GM23338 (cell line): ENCODE measurements at regions not wholly inside any gene's neighbourhood (a gene's known extent, or its start where the extent isn't known, plus 50 kb on each side); places are given as distances from the start of the nearest gene placed in this dataset.

Source experiments
- ATAC-seq: fragments of 200-7000 bp; cut with Tn5 transposase; 3 replicates; pipeline ENCODE4 v1.9.1; 2020
- DNase-seq: peaks from one replicate; pipeline ENCODE4 v3.0.0-alpha.2; 2015; ENCODE audit warnings: low spot score
- H2AFZ ChIP-seq: fragments of 200-600 bp; sonication (generic); 2 replicates; pipeline ENCODE4 v1.8.0; 2016; ENCODE audit warnings: antibody characterized with exemption, mild to moderate bottlenecking, moderate library complexity
- H3F3A ChIP-seq: fragments of 200-600 bp; sonication (generic); replicated peaks from 2 replicates; pipeline ENCODE4 v1.8.0; 2017; ENCODE audit warnings: antibody characterized with exemption, mixed run types, low read depth
- H3K27ac ChIP-seq: fragments of 200-600 bp; sonication (generic); 2 replicates; pipeline ENCODE4 v1.6.1; 2016; ENCODE audit warnings: low read depth
- H3K27me3 ChIP-seq: fragments of 200-600 bp; sonication (generic); 2 replicates; pipeline ENCODE4 v1.8.0; 2016; ENCODE audit warnings: mild to moderate bottlenecking, mixed run types, moderate library complexity; ENCODE audit not compliant: insufficient read depth
- H3K36me3 ChIP-seq: fragments of 200-600 bp; sonication (generic); 2 replicates; pipeline ENCODE4 v1.8.0; 2016; ENCODE audit warnings: mild to moderate bottlenecking; ENCODE audit not compliant: insufficient read depth
- H3K4me1 ChIP-seq: fragments of 200-600 bp; sonication (generic); 2 replicates; pipeline ENCODE4 v1.8.0; 2016; ENCODE audit warnings: mild to moderate bottlenecking, moderate library complexity; ENCODE audit not compliant: insufficient read depth
- H3K4me2 ChIP-seq: fragments of 200-600 bp; sonication (generic); 2 replicates; pipeline ENCODE4 v1.7.1; 2017; ENCODE audit warnings: mixed run types
- H3K4me3 ChIP-seq: fragments of 200-600 bp; sonication (generic); 2 replicates; pipeline ENCODE4 v1.6.1; 2016; ENCODE audit warnings: mixed run types
- H3K79me2 ChIP-seq: fragments of 200-600 bp; sonication (generic); replicated peaks from 2 replicates; pipeline ENCODE4 v1.8.0; 2017; ENCODE audit warnings: mild to moderate bottlenecking; ENCODE audit not compliant: insufficient read depth
- H3K9me2 ChIP-seq: fragments of 200-600 bp; sonication (generic); 2 replicates; pipeline ENCODE4 v1.8.0; 2017; ENCODE audit not compliant: insufficient read depth
- H4K20me1 ChIP-seq: fragments of 200-600 bp; sonication (generic); replicated peaks from 2 replicates; pipeline ENCODE4 v1.8.0; 2017; ENCODE audit warnings: mild to moderate bottlenecking; ENCODE audit not compliant: insufficient read depth
- H3K27ac Mint-ChIP-seq: 2 replicates; pipeline ENCODE4 v1.8.0; 2020; ENCODE audit warnings: inconsistent platforms, mild to moderate bottlenecking, moderate library complexity, mixed read lengths
- H3K27me3 Mint-ChIP-seq: 3 replicates; pipeline ENCODE4 v1.8.0; 2022; ENCODE audit warnings: low read depth, mild to moderate bottlenecking, moderate library complexity, mixed read lengths, inconsistent platforms; ENCODE audit not compliant: insufficient read depth, poor library complexity
- H3K36me3 Mint-ChIP-seq: 3 replicates; pipeline ENCODE4 v1.8.0; 2021; ENCODE audit warnings: low read depth, mild to moderate bottlenecking, inconsistent platforms, moderate library complexity, mixed read lengths
- H3K4me1 Mint-ChIP-seq: 3 replicates; pipeline ENCODE4 v1.8.0; 2020; ENCODE audit warnings: mild to moderate bottlenecking, inconsistent platforms, mixed read lengths
- H3K4me3 Mint-ChIP-seq: 3 replicates; pipeline ENCODE4 v1.8.0; 2021; ENCODE audit warnings: moderate library complexity, mild to moderate bottlenecking, inconsistent platforms, mixed read lengths
- H3K9me3 Mint-ChIP-seq: 3 replicates; pipeline ENCODE4 v1.8.0; 2020; ENCODE audit warnings: moderate library complexity, mild to moderate bottlenecking, inconsistent platforms, mixed read lengths
- CREB1 ChIP-seq: fragments of 250-450 bp; sonication (Bioruptor Pico); IDR thresholded peaks from 2 replicates; pipeline ENCODE4 v1.5.0; 2020; ENCODE audit warnings: low read depth, mild to moderate bottlenecking, moderate library complexity
- EZH2 ChIP-seq: fragments of 200-600 bp; sonication (generic); IDR thresholded peaks from one replicate; pipeline ENCODE4 v1.8.0; 2017; ENCODE audit warnings: antibody characterized with exemption, mild to moderate bottlenecking, low read depth; ENCODE audit not compliant: unreplicated experiment
- EZH2phosphoT487 ChIP-seq: fragments of 200-600 bp; sonication (generic); IDR thresholded peaks from one replicate; pipeline ENCODE4 v1.8.1; 2018; ENCODE audit warnings: antibody characterized with exemption; ENCODE audit not compliant: unreplicated experiment
- JUNB ChIP-seq: IDR thresholded peaks from one replicate; pipeline ENCODE4 v1.6.1; 2016; ENCODE audit warnings: antibody characterized with exemption; ENCODE audit not compliant: unreplicated experiment
- NANOG ChIP-seq: IDR thresholded peaks from 2 replicates; pipeline ENCODE4 v1.6.1; 2016; ENCODE audit warnings: antibody characterized with exemption, borderline replicate concordance
- POLR2AphosphoS5 ChIP-seq: IDR thresholded peaks from 2 replicates; pipeline ENCODE4 v1.6.1; 2016; ENCODE audit warnings: antibody characterized with exemption, low read depth
- STAT1 ChIP-seq: IDR thresholded peaks from one replicate; pipeline ENCODE4 v1.6.1; 2016; ENCODE audit warnings: antibody characterized with exemption; ENCODE audit not compliant: unreplicated experiment
- ZNF114 ChIP-seq: fragments of 250-450 bp; sonication (Bioruptor Pico); IDR thresholded peaks from 2 replicates; pipeline ENCODE4 v1.5.0; 2020; ENCODE audit warnings: mild to moderate bottlenecking, moderate library complexity
- ZNF331 ChIP-seq: fragments of 250-450 bp; sonication (Bioruptor Pico); IDR thresholded peaks from 2 replicates; pipeline ENCODE4 v1.5.0; 2020; ENCODE audit warnings: low read depth, mild to moderate bottlenecking, moderate library complexity
- TF ChIP-seq, protein P1 (sequence below): fragments of 250-450 bp; sonication (Bioruptor Pico); IDR thresholded peaks from 2 replicates; pipeline ENCODE4 v1.5.0; 2020; ENCODE audit warnings: mild to moderate bottlenecking, moderate library complexity
- TF ChIP-seq, protein P2 (sequence below), 2 experiments: fragments of 200-600 bp in 1 of 2; sonication (generic) in 1 of 2; conservative IDR thresholded peaks; 2 replicates each; pipeline versions ENCODE4 v1.5.1 to v1.6.1; 2016 to 2017; ENCODE audit warnings: antibody characterized with exemption in 2 of 2, low read depth in 2 of 2, mild to moderate bottlenecking in 2 of 2, moderate library complexity in 1 of 2
- TF ChIP-seq, protein P3 (sequence below): IDR thresholded peaks from one replicate; pipeline ENCODE4 v1.6.1; 2018; ENCODE audit warnings: antibody characterized with exemption; ENCODE audit not compliant: unreplicated experiment
- TF ChIP-seq, protein P4 (sequence below): IDR thresholded peaks from 2 replicates; pipeline ENCODE4 v1.6.1; 2016; ENCODE audit warnings: antibody characterized with exemption

DNA sequence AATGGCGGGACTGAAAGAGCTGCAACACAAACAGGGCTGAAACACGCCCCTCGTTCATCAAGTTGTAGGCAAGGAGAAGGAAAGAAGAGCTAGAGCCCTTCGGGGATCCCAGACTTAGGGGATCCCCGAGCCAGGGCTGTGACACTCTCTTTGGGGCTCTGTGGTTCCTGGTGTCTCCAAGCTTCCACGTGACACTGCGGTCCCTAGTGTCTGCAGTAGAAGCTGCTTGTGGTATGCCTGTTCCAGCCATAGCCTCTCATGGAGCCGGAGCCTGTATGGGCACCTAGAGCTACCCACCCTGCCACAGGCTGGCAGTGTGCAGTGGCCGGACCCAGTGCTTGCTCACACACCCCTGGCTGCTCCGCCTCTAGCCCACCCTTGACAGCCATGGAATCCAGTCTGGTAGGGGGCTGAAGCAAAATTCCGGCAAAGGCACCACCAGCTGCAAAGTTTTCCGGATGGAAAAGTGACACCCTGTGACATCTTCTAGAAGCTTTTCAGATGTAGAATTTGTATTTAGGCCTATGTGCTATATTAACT, 1439.6 kb upstream of the ACO1 start:
- H3K4me2 ChIP-seq, result no peak overlapping the region
- TF ChIP-seq EZH2phosphoT487, result no peak
- no peak for TF ChIP-seq POLR2AphosphoS5
- TF ChIP-seq, protein P1, sequence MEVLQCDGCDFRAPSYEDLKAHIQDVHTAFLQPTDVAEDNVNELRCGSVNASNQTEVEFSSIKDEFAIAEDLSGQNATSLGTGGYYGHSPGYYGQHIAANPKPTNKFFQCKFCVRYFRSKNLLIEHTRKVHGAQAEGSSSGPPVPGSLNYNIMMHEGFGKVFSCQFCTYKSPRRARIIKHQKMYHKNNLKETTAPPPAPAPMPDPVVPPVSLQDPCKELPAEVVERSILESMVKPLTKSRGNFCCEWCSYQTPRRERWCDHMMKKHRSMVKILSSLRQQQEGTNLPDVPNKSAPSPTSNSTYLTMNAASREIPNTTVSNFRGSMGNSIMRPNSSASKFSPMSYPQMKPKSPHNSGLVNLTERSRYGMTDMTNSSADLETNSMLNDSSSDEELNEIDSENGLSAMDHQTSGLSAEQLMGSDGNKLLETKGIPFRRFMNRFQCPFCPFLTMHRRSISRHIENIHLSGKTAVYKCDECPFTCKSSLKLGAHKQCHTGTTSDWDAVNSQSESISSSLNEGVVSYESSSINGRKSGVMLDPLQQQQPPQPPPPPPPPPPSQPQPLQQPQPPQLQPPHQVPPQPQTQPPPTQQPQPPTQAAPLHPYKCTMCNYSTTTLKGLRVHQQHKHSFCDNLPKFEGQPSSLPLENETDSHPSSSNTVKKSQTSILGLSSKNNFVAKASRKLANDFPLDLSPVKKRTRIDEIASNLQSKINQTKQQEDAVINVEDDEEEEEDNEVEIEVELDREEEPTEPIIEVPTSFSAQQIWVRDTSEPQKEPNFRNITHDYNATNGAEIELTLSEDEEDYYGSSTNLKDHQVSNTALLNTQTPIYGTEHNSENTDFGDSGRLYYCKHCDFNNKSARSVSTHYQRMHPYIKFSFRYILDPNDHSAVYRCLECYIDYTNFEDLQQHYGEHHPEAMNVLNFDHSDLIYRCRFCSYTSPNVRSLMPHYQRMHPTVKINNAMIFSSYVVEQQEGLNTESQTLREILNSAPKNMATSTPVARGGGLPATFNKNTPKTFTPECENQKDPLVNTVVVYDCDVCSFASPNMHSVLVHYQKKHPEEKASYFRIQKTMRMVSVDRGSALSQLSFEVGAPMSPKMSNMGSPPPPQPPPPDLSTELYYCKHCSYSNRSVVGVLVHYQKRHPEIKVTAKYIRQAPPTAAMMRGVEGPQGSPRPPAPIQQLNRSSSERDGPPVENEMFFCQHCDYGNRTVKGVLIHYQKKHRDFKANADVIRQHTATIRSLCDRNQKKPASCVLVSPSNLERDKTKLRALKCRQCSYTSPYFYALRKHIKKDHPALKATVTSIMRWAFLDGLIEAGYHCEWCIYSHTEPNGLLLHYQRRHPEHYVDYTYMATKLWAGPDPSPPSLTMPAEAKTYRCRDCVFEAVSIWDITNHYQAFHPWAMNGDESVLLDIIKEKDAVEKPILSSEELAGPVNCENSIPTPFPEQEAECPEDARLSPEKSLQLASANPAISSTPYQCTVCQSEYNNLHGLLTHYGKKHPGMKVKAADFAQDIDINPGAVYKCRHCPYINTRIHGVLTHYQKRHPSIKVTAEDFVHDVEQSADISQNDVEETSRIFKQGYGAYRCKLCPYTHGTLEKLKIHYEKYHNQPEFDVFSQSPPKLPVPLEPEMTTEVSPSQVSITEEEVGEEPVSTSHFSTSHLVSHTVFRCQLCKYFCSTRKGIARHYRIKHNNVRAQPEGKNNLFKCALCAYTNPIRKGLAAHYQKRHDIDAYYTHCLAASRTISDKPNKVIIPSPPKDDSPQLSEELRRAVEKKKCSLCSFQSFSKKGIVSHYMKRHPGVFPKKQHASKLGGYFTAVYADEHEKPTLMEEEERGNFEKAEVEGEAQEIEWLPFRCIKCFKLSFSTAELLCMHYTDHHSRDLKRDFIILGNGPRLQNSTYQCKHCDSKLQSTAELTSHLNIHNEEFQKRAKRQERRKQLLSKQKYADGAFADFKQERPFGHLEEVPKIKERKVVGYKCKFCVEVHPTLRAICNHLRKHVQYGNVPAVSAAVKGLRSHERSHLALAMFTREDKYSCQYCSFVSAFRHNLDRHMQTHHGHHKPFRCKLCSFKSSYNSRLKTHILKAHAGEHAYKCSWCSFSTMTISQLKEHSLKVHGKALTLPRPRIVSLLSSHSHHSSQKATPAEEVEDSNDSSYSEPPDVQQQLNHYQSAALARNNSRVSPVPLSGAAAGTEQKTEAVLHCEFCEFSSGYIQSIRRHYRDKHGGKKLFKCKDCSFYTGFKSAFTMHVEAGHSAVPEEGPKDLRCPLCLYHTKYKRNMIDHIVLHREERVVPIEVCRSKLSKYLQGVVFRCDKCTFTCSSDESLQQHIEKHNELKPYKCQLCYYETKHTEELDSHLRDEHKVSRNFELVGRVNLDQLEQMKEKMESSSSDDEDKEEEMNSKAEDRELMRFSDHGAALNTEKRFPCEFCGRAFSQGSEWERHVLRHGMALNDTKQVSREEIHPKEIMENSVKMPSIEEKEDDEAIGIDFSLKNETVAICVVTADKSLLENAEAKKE (CRISPR knock-in tag), result no peak
- TF ChIP-seq, protein P2, sequence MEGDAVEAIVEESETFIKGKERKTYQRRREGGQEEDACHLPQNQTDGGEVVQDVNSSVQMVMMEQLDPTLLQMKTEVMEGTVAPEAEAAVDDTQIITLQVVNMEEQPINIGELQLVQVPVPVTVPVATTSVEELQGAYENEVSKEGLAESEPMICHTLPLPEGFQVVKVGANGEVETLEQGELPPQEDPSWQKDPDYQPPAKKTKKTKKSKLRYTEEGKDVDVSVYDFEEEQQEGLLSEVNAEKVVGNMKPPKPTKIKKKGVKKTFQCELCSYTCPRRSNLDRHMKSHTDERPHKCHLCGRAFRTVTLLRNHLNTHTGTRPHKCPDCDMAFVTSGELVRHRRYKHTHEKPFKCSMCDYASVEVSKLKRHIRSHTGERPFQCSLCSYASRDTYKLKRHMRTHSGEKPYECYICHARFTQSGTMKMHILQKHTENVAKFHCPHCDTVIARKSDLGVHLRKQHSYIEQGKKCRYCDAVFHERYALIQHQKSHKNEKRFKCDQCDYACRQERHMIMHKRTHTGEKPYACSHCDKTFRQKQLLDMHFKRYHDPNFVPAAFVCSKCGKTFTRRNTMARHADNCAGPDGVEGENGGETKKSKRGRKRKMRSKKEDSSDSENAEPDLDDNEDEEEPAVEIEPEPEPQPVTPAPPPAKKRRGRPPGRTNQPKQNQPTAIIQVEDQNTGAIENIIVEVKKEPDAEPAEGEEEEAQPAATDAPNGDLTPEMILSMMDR (conservative IDR thresholded peaks at IDR 0.05; ENCODE audit: low read depth in 2 of 2), result no peak
- TF ChIP-seq ZNF114 (CRISPR knock-in tag), result no peak
- TF ChIP-seq, protein P3, sequence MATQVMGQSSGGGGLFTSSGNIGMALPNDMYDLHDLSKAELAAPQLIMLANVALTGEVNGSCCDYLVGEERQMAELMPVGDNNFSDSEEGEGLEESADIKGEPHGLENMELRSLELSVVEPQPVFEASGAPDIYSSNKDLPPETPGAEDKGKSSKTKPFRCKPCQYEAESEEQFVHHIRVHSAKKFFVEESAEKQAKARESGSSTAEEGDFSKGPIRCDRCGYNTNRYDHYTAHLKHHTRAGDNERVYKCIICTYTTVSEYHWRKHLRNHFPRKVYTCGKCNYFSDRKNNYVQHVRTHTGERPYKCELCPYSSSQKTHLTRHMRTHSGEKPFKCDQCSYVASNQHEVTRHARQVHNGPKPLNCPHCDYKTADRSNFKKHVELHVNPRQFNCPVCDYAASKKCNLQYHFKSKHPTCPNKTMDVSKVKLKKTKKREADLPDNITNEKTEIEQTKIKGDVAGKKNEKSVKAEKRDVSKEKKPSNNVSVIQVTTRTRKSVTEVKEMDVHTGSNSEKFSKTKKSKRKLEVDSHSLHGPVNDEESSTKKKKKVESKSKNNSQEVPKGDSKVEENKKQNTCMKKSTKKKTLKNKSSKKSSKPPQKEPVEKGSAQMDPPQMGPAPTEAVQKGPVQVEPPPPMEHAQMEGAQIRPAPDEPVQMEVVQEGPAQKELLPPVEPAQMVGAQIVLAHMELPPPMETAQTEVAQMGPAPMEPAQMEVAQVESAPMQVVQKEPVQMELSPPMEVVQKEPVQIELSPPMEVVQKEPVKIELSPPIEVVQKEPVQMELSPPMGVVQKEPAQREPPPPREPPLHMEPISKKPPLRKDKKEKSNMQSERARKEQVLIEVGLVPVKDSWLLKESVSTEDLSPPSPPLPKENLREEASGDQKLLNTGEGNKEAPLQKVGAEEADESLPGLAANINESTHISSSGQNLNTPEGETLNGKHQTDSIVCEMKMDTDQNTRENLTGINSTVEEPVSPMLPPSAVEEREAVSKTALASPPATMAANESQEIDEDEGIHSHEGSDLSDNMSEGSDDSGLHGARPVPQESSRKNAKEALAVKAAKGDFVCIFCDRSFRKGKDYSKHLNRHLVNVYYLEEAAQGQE, result no peak
- TF ChIP-seq NANOG, result no peak
- TF ChIP-seq ZNF331 (CRISPR knock-in tag), result no peak
- no peak for TF ChIP-seq STAT1
- TF ChIP-seq, protein P4, sequence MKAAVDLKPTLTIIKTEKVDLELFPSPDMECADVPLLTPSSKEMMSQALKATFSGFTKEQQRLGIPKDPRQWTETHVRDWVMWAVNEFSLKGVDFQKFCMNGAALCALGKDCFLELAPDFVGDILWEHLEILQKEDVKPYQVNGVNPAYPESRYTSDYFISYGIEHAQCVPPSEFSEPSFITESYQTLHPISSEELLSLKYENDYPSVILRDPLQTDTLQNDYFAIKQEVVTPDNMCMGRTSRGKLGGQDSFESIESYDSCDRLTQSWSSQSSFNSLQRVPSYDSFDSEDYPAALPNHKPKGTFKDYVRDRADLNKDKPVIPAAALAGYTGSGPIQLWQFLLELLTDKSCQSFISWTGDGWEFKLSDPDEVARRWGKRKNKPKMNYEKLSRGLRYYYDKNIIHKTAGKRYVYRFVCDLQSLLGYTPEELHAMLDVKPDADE, result no peak
- no peak for TF ChIP-seq CREB1 (CRISPR knock-in tag)
- no peak for TF ChIP-seq JUNB
- TF ChIP-seq EZH2, result no peak
- no peaks in the 10 kb centered on the region for H3K4me1 ChIP-seq
- Mint-ChIP-seq H3K4me1 (no peaks in the 10 kb centered on the region), H3K9me3 (no peaks in the 10 kb centered on the region; the same call in 2 of the 3 replicates), H3K36me3 (peaks cover 7% of the 10 kb centered on the region; the same call in 1 of the 3 replicates), H3K27ac (no peak overlapping the region), H3K4me3 (no peak overlapping the region), H3K27me3 (no peaks in the 10 kb centered on the region)
- no peak overlapping the region for H3K27ac ChIP-seq
- H3K4me3 ChIP-seq, result no peak overlapping the region
- H4K20me1 ChIP-seq, result no peaks in the 10 kb centered on the region
- H3F3A ChIP-seq, result no peaks in the 10 kb centered on the region
- no peaks in the 10 kb centered on the region for H3K9me2 ChIP-seq
- no peak overlapping the region for H2AFZ ChIP-seq
- ATAC-seq (no peak), DNase-seq (no peak)
- no peaks in the 10 kb centered on the region for H3K36me3 ChIP-seq
- no peaks in the 10 kb centered on the region for H3K79me2 ChIP-seq
- no peaks in the 10 kb centered on the region for H3K27me3 ChIP-seq
